Caco-2 (cell line): ENCODE measurements at regions not wholly inside any gene's neighbourhood (a gene's known extent, or its start where the extent isn't known, plus 50 kb on each side); places are given as distances from the start of the nearest gene placed in this dataset.

Experiments used
- BruUV-seq: library from RNA; stranded (reverse); fragments of 400-500 nt; replicated peaks from 2 replicates; lab custom pipeline; 2021; lab: Mats Ljungman, UMichigan
- CTCF ChIA-PET: fragments of 300-600 bp; sonication (Branson Sonifier 250); formaldehyde crosslinking; loops from one replicate; lab custom pipeline; 2022; ENCODE audit warnings: antibody characterized with exemption; lab: Charles Lee
- POLR2A ChIA-PET: fragments of 300-600 bp; sonication (Branson Sonifier 250); formaldehyde crosslinking; loops from one replicate; lab custom pipeline; 2022; ENCODE audit warnings: antibody characterized with exemption; lab: Charles Lee
- DNase-seq, 2 experiments: peaks; one replicate each; pipeline versions ENCODE4 v3.0.0 to v3.0.0-alpha.2; 2020 to 2022
- H3K27me3 ChIP-seq: replicated peaks from 2 replicates; pipeline ENCODE4 v1.6.0; 2011; ENCODE audit warnings: low read length; ENCODE audit not compliant: control insufficient read depth, insufficient read depth
- H3K36me3 ChIP-seq: 2 replicates; pipeline ENCODE4 v1.5.1; 2011; ENCODE audit warnings: low read length; ENCODE audit not compliant: control insufficient read depth, insufficient read depth
- H3K4me1 ChIP-seq: fragments of 250-450 bp; sonication (Bioruptor Pico); 2 replicates; pipeline ENCODE4 v1.5.1; 2020; ENCODE audit warnings: mild to moderate bottlenecking
- H3K4me3 ChIP-seq: 2 replicates; pipeline ENCODE4 v1.5.1; 2011; ENCODE audit warnings: low read depth, mild to moderate bottlenecking, control low read depth, low read length
- H3K9me3 ChIP-seq: fragments of 250-450 bp; sonication (Bioruptor Pico); 2 replicates; pipeline ENCODE4 v1.5.1; 2020; ENCODE audit warnings: mild to moderate bottlenecking, moderate library complexity
- H3K27ac Mint-ChIP-seq: one replicate; pipeline ENCODE4 v1.8.0; 2022; ENCODE audit warnings: mixed read lengths; ENCODE audit not compliant: unreplicated experiment
- H3K27me3 Mint-ChIP-seq: one replicate; pipeline ENCODE4 v1.8.0; 2022; ENCODE audit warnings: mixed read lengths; ENCODE audit not compliant: insufficient read depth, unreplicated experiment
- H3K36me3 Mint-ChIP-seq: one replicate; pipeline ENCODE4 v1.8.0; 2022; ENCODE audit warnings: mild to moderate bottlenecking, mixed read lengths; ENCODE audit not compliant: insufficient read depth, unreplicated experiment
- H3K4me1 Mint-ChIP-seq: one replicate; pipeline ENCODE4 v1.8.0; 2022; ENCODE audit warnings: low read depth, mixed read lengths; ENCODE audit not compliant: unreplicated experiment
- H3K4me3 Mint-ChIP-seq: one replicate; pipeline ENCODE4 v1.8.0; 2022; ENCODE audit warnings: mild to moderate bottlenecking, moderate library complexity, mixed read lengths; ENCODE audit not compliant: unreplicated experiment
- H3K9me3 Mint-ChIP-seq: one replicate; pipeline ENCODE4 v1.8.0; 2022; ENCODE audit warnings: mixed read lengths; ENCODE audit not compliant: unreplicated experiment
- CTCF ChIP-seq, 2 experiments: fragments of 200-600 bp in 1 of 2; IDR thresholded peaks; 1 replicate in 1 of 2; 2 replicates in 1 of 2; pipeline versions ENCODE4 v1.5.1 to v1.8.0; 2011 to 2022; ENCODE audit warnings: antibody characterized with exemption in 1 of 2, control low read depth in 1 of 2, inconsistent platforms in 1 of 2, low read depth in 1 of 2, low read length in 1 of 2, mild to moderate bottlenecking in 1 of 2, moderate library complexity in 1 of 2; ENCODE audit not compliant: insufficient read depth in 1 of 2, severe bottlenecking in 1 of 2, unreplicated experiment in 1 of 2
- intact Hi-C: fragments of 100-400 bp; cut with micrococcal nuclease; formaldehyde crosslinking; loops from one replicate; pipeline ENCODE4 v1.10.0; 2022; ENCODE audit not compliant: unreplicated experiment

- H3K36me3 ChIP-seq = no peaks in the 10 kb centered on the region
- no peak for DNase-seq
- TF ChIP-seq CTCF (IDR thresholded peaks at IDR 0.05; ENCODE audit: insufficient read depth in 1 of 2, low read depth in 1 of 2, low read length in 1 of 2, severe bottlenecking in 1 of 2, unreplicated experiment in 1 of 2) = no peak
- ChIA-PET CTCF (no interaction called here), POLR2A (no interaction called here)
- intact Hi-C loops = no loop called here
- no peaks in the 10 kb centered on the region for H3K36me3 Mint-ChIP-seq
- H3K27ac Mint-ChIP-seq = no peak overlapping the region
- H3K27me3 Mint-ChIP-seq = peaks cover 3% of the 10 kb centered on the region
- no peaks in the 10 kb centered on the region for H3K4me1 ChIP-seq
- no TSS peak for BruUV-seq
- no peak overlapping the region for H3K4me3 Mint-ChIP-seq
- no peaks in the 10 kb centered on the region for H3K9me3 ChIP-seq
- H3K4me1 Mint-ChIP-seq = no peaks in the 10 kb centered on the region
- no peaks in the 10 kb centered on the region for H3K27me3 ChIP-seq
- no peak overlapping the region for H3K4me3 ChIP-seq
- no peaks in the 10 kb centered on the region for H3K9me3 Mint-ChIP-seq
Observed at GRCh38 chr4:187547316-187547715, 448.3 kb upstream of the ZFP42 start.

- no peak for DNase-seq
- no peak for TF ChIP-seq CTCF (IDR thresholded peaks at IDR 0.05; ENCODE audit: insufficient read depth in 1 of 2, low read depth in 1 of 2, low read length in 1 of 2, severe bottlenecking in 1 of 2, unreplicated experiment in 1 of 2)
- H3K4me3 Mint-ChIP-seq = no peak overlapping the region
- no TSS peak for BruUV-seq
- H3K36me3 Mint-ChIP-seq = no peaks in the 10 kb centered on the region
- peaks cover 3% of the 10 kb centered on the region for H3K27me3 Mint-ChIP-seq
- intact Hi-C loops = no loop called here
- H3K4me3 ChIP-seq = no peak overlapping the region
- H3K27me3 ChIP-seq = no peaks in the 10 kb centered on the region
- CTCF ChIA-PET = no interaction called here
- no peaks in the 10 kb centered on the region for H3K4me1 Mint-ChIP-seq
- POLR2A ChIA-PET = no interaction called here
- no peaks in the 10 kb centered on the region for H3K9me3 ChIP-seq
- no peaks in the 10 kb centered on the region for H3K9me3 Mint-ChIP-seq
- H3K27ac Mint-ChIP-seq = no peak overlapping the region
- no peaks in the 10 kb centered on the region for H3K4me1 ChIP-seq
- no peaks in the 10 kb centered on the region for H3K36me3 ChIP-seq
Observed at GRCh38 chr4:187550256-187550950, 445.2 kb upstream of the ZFP42 start.

- Mint-ChIP-seq H3K27ac (no peak overlapping the region), H3K36me3 (no peaks in the 10 kb centered on the region), H3K27me3 (peaks cover 3% of the 10 kb centered on the region), H3K4me1 (no peaks in the 10 kb centered on the region), H3K9me3 (no peaks in the 10 kb centered on the region), H3K4me3 (no peak overlapping the region)
- H3K27me3 ChIP-seq = no peaks in the 10 kb centered on the region
- no peaks in the 10 kb centered on the region for H3K36me3 ChIP-seq
- no peaks in the 10 kb centered on the region for H3K4me1 ChIP-seq
- ChIA-PET CTCF (no interaction called here), POLR2A (no interaction called here)
- no TSS peak for BruUV-seq
- H3K9me3 ChIP-seq = no peaks in the 10 kb centered on the region
- TF ChIP-seq CTCF (IDR thresholded peaks at IDR 0.05; ENCODE audit: insufficient read depth in 1 of 2, low read depth in 1 of 2, low read length in 1 of 2, severe bottlenecking in 1 of 2, unreplicated experiment in 1 of 2) = no peak
- intact Hi-C loops = no loop called here
- no peak overlapping the region for H3K4me3 ChIP-seq
- no peak for DNase-seq
Observed at GRCh38 chr4:187552781-187553180, 442.8 kb upstream of the ZFP42 start.
